K562 (cell line): ENCODE measurements at regions not wholly inside any gene's neighbourhood (a gene's known extent, or its start where the extent isn't known, plus 50 kb on each side); places are given as distances from the start of the nearest gene placed in this dataset.

Experiments
- ATAC-seq: fragments of 200-7000 bp; cut with Tn5 transposase; 3 replicates; pipeline ENCODE4 v1.9.1; 2020; ENCODE audit warnings: moderate library complexity
- BruUV-seq: library from RNA; stranded (reverse); fragments of 400-500 nt; replicated peaks from 2 replicates; lab custom pipeline; 2021; lab: Mats Ljungman, UMichigan
- CTCF ChIA-PET: fragments of 300-600 bp; formaldehyde crosslinking; extraction: SDS; loops from one replicate; lab custom pipeline; 2021; ENCODE audit warnings: low intra/inter-chr PET ratio; lab: Yijun Ruan, JAX
- POLR2A ChIA-PET: fragments of 300-600, 350-650 bp; sonication (Branson Sonifier 250); formaldehyde crosslinking; extraction: SDS; loops from one replicate; lab custom pipeline; 2021; ENCODE audit warnings: antibody characterized with exemption, inconsistent platforms; lab: Yijun Ruan, JAX
- DNase-seq, 4 experiments: peaks; one replicate each; pipeline versions ENCODE4 v3.0.0 to v3.0.0-alpha.2; 2011 to 2018; ENCODE audit warnings: low spot score in 3 of 4, mixed read lengths in 3 of 4; ENCODE audit errors: extremely low read depth in 1 of 4
- FAIRE-seq: peaks from 2 replicates; lab custom pipeline; 2011; peaks lifted over from hg19 to GRCh38; lab: Jason Lieb, UNC
- H2AFZ ChIP-seq: 2 replicates; pipeline ENCODE4 v1.6.0; 2011; ENCODE audit warnings: low read depth, low read length, control low read depth, inconsistent platforms
- H3K27ac ChIP-seq: fragments of 200-600 bp; 3 replicates; pipeline ENCODE4 v1.8.0; 2011; ENCODE audit warnings: low read depth, mild to moderate bottlenecking, control low read depth, inconsistent platforms, low read length, moderate library complexity, mixed read lengths; ENCODE audit errors: extremely low read depth
- H3K27me3 ChIP-seq, 2 experiments: fragments of 300-600 bp in 1 of 2; 2 replicates in 1 of 2; 3 replicates in 1 of 2; pipeline versions ENCODE4 v1.6.0 to v1.8.0; 2011; ENCODE audit warnings: inconsistent platforms in 2 of 2, low read length in 2 of 2, mild to moderate bottlenecking in 1 of 2, mixed read lengths in 1 of 2, moderate library complexity in 1 of 2; ENCODE audit not compliant: control insufficient read depth in 2 of 2, insufficient read depth in 2 of 2
- H3K36me3 ChIP-seq: fragments of 300-600 bp; 3 replicates; pipeline ENCODE4 v1.8.0; 2011; ENCODE audit warnings: mild to moderate bottlenecking, low read length, inconsistent platforms; ENCODE audit not compliant: control insufficient read depth, insufficient read depth
- H3K4me1 ChIP-seq, 2 experiments: fragments of 200-600 bp in 1 of 2; replicated peaks in 1 of 2; 2 replicates in 1 of 2; 3 replicates in 1 of 2; pipeline versions ENCODE4 v1.5.1 to v1.8.0; 2011; ENCODE audit warnings: inconsistent platforms in 2 of 2, low read length in 2 of 2, mild to moderate bottlenecking in 1 of 2, mixed read lengths in 1 of 2, moderate library complexity in 1 of 2; ENCODE audit not compliant: control insufficient read depth in 2 of 2, insufficient read depth in 2 of 2
- H3K4me2 ChIP-seq: 2 replicates; pipeline ENCODE4 v1.6.1; 2011; ENCODE audit warnings: low read length, control low read depth, inconsistent platforms, mixed read lengths; ENCODE audit not compliant: insufficient read depth
- H3K4me3 ChIP-seq: fragments of 200-600 bp; sonication (generic), shearing (Covaris generic); 2 replicates; pipeline ENCODE4 v1.5.1; 2016; ENCODE audit warnings: control low read depth, inconsistent platforms
- H3K79me2 ChIP-seq: fragments of 200-600 bp; 3 replicates; pipeline ENCODE4 v1.8.0; 2011; ENCODE audit warnings: low read length, inconsistent platforms; ENCODE audit not compliant: control insufficient read depth, insufficient read depth
- H3K9ac ChIP-seq, 2 experiments: 2 replicates each; pipeline versions ENCODE4 v1.6.0 to v1.6.1; 2011; ENCODE audit warnings: low read depth in 2 of 2, low read length in 2 of 2, control low read depth in 1 of 2, inconsistent platforms in 1 of 2, mild to moderate bottlenecking in 1 of 2, mixed read lengths in 1 of 2; ENCODE audit not compliant: insufficient read depth in 1 of 2
- H3K9me1 ChIP-seq: one replicate; pipeline ENCODE4 v1.6.0; 2011; ENCODE audit warnings: inconsistent platforms, mild to moderate bottlenecking, low read length, moderate library complexity; ENCODE audit not compliant: control insufficient read depth, insufficient read depth
- H3K9me3 ChIP-seq: replicated peaks from 2 replicates; pipeline ENCODE4 v1.5.1; 2011; ENCODE audit warnings: low read depth, low read length, inconsistent platforms; ENCODE audit not compliant: control insufficient read depth, insufficient read depth
- H4K20me1 ChIP-seq: replicated peaks from 2 replicates; pipeline ENCODE4 v1.6.1; 2011; ENCODE audit warnings: low read length, inconsistent platforms, mixed read lengths; ENCODE audit not compliant: control insufficient read depth, insufficient read depth
- CBFB ChIP-seq: sonication (generic); formaldehyde crosslinking; IDR thresholded peaks from 2 replicates; pipeline ENCODE4 v1.4.0; 2020; ENCODE audit warnings: mild to moderate bottlenecking, missing genetic modification reagents
- CTCF ChIP-seq, 3 experiments: IDR thresholded peaks in 2 of 3; conservative IDR thresholded peaks in 1 of 3; 2 replicates each; pipeline ENCODE4 v1.5.1; 2011 to 2012; ENCODE audit warnings: low read length in 3 of 3, mild to moderate bottlenecking in 3 of 3, control low read depth in 2 of 3, improper control_type of control experiment in 1 of 3, inconsistent platforms in 1 of 3, low read depth in 1 of 3, mixed read lengths in 1 of 3, moderate library complexity in 1 of 3; ENCODE audit not compliant: insufficient read depth in 2 of 3
- E2F3 ChIP-seq: fragments of 250-450 bp; sonication (Bioruptor Pico); IDR thresholded peaks from 2 replicates; pipeline ENCODE4 v1.4.0; 2020; ENCODE audit warnings: mild to moderate bottlenecking
- FOXA3 ChIP-seq, 2 experiments: fragments of 450-650 bp in 1 of 2; sonication (generic) in 1 of 2; formaldehyde crosslinking; IDR thresholded peaks in 1 of 2; conservative IDR thresholded peaks in 1 of 2; 2 replicates each; pipeline versions ENCODE4 v1.4.0 to v1.8.0; 2020 to 2022; ENCODE audit warnings: mild to moderate bottlenecking in 2 of 2, missing genetic modification reagents in 1 of 2
- HNRNPL ChIP-seq: fragments of 200-400 bp; formaldehyde crosslinking; IDR thresholded peaks from 2 replicates; pipeline ENCODE4 v1.6.1; 2017; ENCODE audit warnings: low read depth, mild to moderate bottlenecking, low read length
- PATZ1 ChIP-seq: fragments of 250-450 bp; sonication (Bioruptor Pico); IDR thresholded peaks from 2 replicates; pipeline ENCODE4 v1.5.0; 2020; ENCODE audit warnings: mild to moderate bottlenecking, borderline replicate concordance
- PRPF4 ChIP-seq: fragments of 200-400 bp; formaldehyde crosslinking; IDR thresholded peaks from one replicate; pipeline ENCODE4 v1.6.1; 2017; ENCODE audit warnings: low read length, low read depth, mild to moderate bottlenecking; ENCODE audit not compliant: insufficient read depth, poor library complexity, severe bottlenecking
- RBM34 ChIP-seq: fragments of 200-400 bp; formaldehyde crosslinking; IDR thresholded peaks from 2 replicates; pipeline ENCODE4 v1.6.1; 2018; ENCODE audit warnings: low read length, borderline replicate concordance; ENCODE audit not compliant: insufficient read depth
- RBM39 ChIP-seq: fragments of 200-400 bp; formaldehyde crosslinking; optimal IDR thresholded peaks from 2 replicates; pipeline ENCODE3; 2018; ENCODE audit warnings: low read depth, low read length
- ZBTB5 ChIP-seq: fragments of 450-650 bp; IDR thresholded peaks from 2 replicates; pipeline ENCODE4 v1.6.1; 2017; ENCODE audit warnings: antibody characterized with exemption
- ZNF408 ChIP-seq: fragments of 250-450 bp; sonication (Bioruptor Pico); IDR thresholded peaks from 2 replicates; pipeline ENCODE4 v1.4.0; 2020; ENCODE audit warnings: low read depth, mild to moderate bottlenecking, moderate library complexity
- ZNF57 ChIP-seq: fragments of 450-650 bp; formaldehyde crosslinking; IDR thresholded peaks from 2 replicates; pipeline ENCODE4 v1.4.0; 2020; ENCODE audit warnings: mild to moderate bottlenecking, moderate library complexity
- ZNF589 ChIP-seq: fragments of 200-800 bp; sonication (Bioruptor generic); IDR thresholded peaks from 2 replicates; pipeline ENCODE4 v1.6.1; 2016; ENCODE audit warnings: low read depth, missing genetic modification characterization, missing compliant biosample characterization
- ZNF707 ChIP-seq: fragments of 250-450 bp; sonication (Bioruptor Pico); conservative IDR thresholded peaks from 2 replicates; pipeline ENCODE4 v1.8.0; 2022; ENCODE audit warnings: inconsistent platforms, mild to moderate bottlenecking, moderate library complexity
- ZNF778 ChIP-seq: fragments of 450-650 bp; formaldehyde crosslinking; IDR thresholded peaks from 2 replicates; pipeline ENCODE4 v1.4.0; 2020; ENCODE audit warnings: mild to moderate bottlenecking, moderate library complexity
- WGBS: fragments of 100-300 bp; shearing (Covaris generic); methylation state at CpG from one replicate; pipeline ENCODE4 v1.1.6; 2016; ENCODE audit warnings: low coverage, mixed read lengths; ENCODE audit not compliant: insufficient coverage; ENCODE audit errors: missing lambda C conversion rate; 5-methylcytosine and 5-hydroxymethylcytosine counted together
- in situ Hi-C: fragments of 300-500 bp; cut with MboI; formaldehyde crosslinking; loops from 4 replicates; pipeline ENCODE4 v1.15.0; 2018; ENCODE audit warnings: inconsistent platforms, mixed read lengths
- intact Hi-C: fragments of 100-400 bp; cut with micrococcal nuclease; formaldehyde crosslinking; loops from 2 replicates; pipeline ENCODE4 v1.14.2; 2022

GRCh38 chr1:72635719-72636118 is 353.4 kb upstream of the NEGR1 start:
- POLR2A ChIA-PET, result no interaction called here
- TF ChIP-seq ZNF589 (CRISPR knock-in tag) (no peak), RBM39 (no peak), ZBTB5 (no peak), E2F3 (CRISPR knock-in tag) (no peak), RBM34 (no peak), ZNF778 (CRISPR knock-in tag) (no peak), CTCF (IDR thresholded peaks at IDR 0.05 in 2 of 3, conservative IDR thresholded peaks at IDR 0.05 in 1 of 3; ENCODE audit: insufficient read depth in 2 of 3, low read depth in 1 of 3, low read length in 3 of 3) (no peak), ZNF408 (CRISPR knock-in tag) (no peak), HNRNPL (no peak), CBFB (CRISPR knock-in tag) (no peak), FOXA3 (CRISPR knock-in tag; conservative IDR thresholded peaks at IDR 0.05 in 1 of 2, IDR thresholded peaks at IDR 0.05 in 1 of 2) (no peak), ZNF57 (CRISPR knock-in tag) (no peak), PRPF4 (no peak), ZNF707 (CRISPR knock-in tag) (no peak), PATZ1 (CRISPR knock-in tag) (no peak)

More at GRCh38 chr1:72635719-72636118, 353.4 kb upstream of the NEGR1 start:
- H2AFZ ChIP-seq, result no peak overlapping the region
- DNase-seq (no peak), ATAC-seq (no peak), FAIRE-seq (no peak)
- no peaks in the 10 kb centered on the region for H3K9me1 ChIP-seq
- no peak overlapping the region for H3K4me3 ChIP-seq
- H3K9ac ChIP-seq, result no peak overlapping the region
- intact Hi-C loops (no loop called here), in situ Hi-C loops (no loop called here)
- H3K9me3 ChIP-seq, result no peaks in the 10 kb centered on the region
- 5% methylated on average over 2 of the region's 5 CpGs for WGBS
- CTCF ChIA-PET, result no interaction called here
- no peaks in the 10 kb centered on the region for H4K20me1 ChIP-seq
- no peaks in the 10 kb centered on the region for H3K27me3 ChIP-seq
- no peaks in the 10 kb centered on the region for H3K79me2 ChIP-seq
- no peak overlapping the region for H3K27ac ChIP-seq
- no peaks in the 10 kb centered on the region for H3K36me3 ChIP-seq
- no peaks in the 10 kb centered on the region for H3K4me1 ChIP-seq
- no peak overlapping the region for H3K4me2 ChIP-seq
- no TSS peak for BruUV-seq
